HG02885 (cell line): ENCODE measurements at regions not wholly inside any gene's neighbourhood (a gene's known extent, or its start where the extent isn't known, plus 50 kb on each side); places are given as distances from the start of the nearest gene placed in this dataset.
"Not testable (repeated sequence)": the region's sequence is repeated elsewhere in the genome, so short reads cannot be mapped to it uniquely, and the experiment has no call there.

Experiments
- ATAC-seq: cut with Tn5 transposase; IDR thresholded peaks from one replicate; pipeline ENCODE4 v1.9.1; 2021; ENCODE audit warnings: mild to moderate bottlenecking; ENCODE audit not compliant: unreplicated experiment, poor library complexity

- ATAC-seq, result no peak
Observed at GRCh38 chr10:23493711-23494110, 54.8 kb downstream of the OTUD1 start.

GRCh38 chr10:23496727-23497126 is 57.9 kb downstream of the OTUD1 start:
- no peak for ATAC-seq

GRCh38 chr10:23499372-23500132 is 60.7 kb downstream of the OTUD1 start:
- no peak for ATAC-seq

- ATAC-seq, result no peak
Observed at GRCh38 chr10:23505797-23506465, 67.1 kb downstream of the OTUD1 start.

GRCh38 chr10:23512355-23513058 is 73.6 kb downstream of the OTUD1 start:
- ATAC-seq, result no peak

GRCh38 chr10:23513621-23514020 is 74.7 kb downstream of the OTUD1 start:
- ATAC-seq, result not testable (repeated sequence)

GRCh38 chr10:23514321-23514720 is 75.4 kb downstream of the OTUD1 start:
- ATAC-seq, result no peak

- no peak for ATAC-seq
Observed at GRCh38 chr10:23516530-23516929, 77.7 kb downstream of the OTUD1 start.

- no peak for ATAC-seq
Observed at GRCh38 chr10:23517155-23517554, 78.3 kb downstream of the OTUD1 start.

- ATAC-seq, result no peak
Observed at GRCh38 chr10:23521735-23522134, 82.9 kb downstream of the OTUD1 start.

GRCh38 chr10:23522345-23522744 is 83.5 kb downstream of the OTUD1 start:
- ATAC-seq, result no peak

- ATAC-seq, result no peak
Observed at GRCh38 chr10:23523251-23523650, 84.4 kb downstream of the OTUD1 start.

GRCh38 chr10:23525406-23525805 is 86.5 kb downstream of the OTUD1 start:
- ATAC-seq, result peak; percentile 71

- no peak for ATAC-seq
Observed at GRCh38 chr10:23528419-23528818, 89.5 kb downstream of the OTUD1 start.

GRCh38 chr10:23529625-23530024 is 90.8 kb downstream of the OTUD1 start:
- ATAC-seq, result no peak

- no peak for ATAC-seq
Observed at GRCh38 chr10:23530079-23530478, 91.2 kb downstream of the OTUD1 start.

- ATAC-seq, result no peak
Observed at GRCh38 chr10:23533212-23533611, 94.3 kb downstream of the OTUD1 start.

GRCh38 chr10:23534326-23534725 is 95.5 kb downstream of the OTUD1 start:
- no peak for ATAC-seq

GRCh38 chr10:23534761-23535160 is 95.9 kb downstream of the OTUD1 start:
- no peak for ATAC-seq

- no peak for ATAC-seq
Observed at GRCh38 chr10:23535381-23535780, 96.5 kb downstream of the OTUD1 start.

- no peak for ATAC-seq
Observed at GRCh38 chr10:23538968-23539367, 100.1 kb downstream of the OTUD1 start.
